H1 (cell line): ENCODE measurements at regions not wholly inside any gene's neighbourhood (a gene's known extent, or its start where the extent isn't known, plus 50 kb on each side); places are given as distances from the start of the nearest gene placed in this dataset.

Experiments used
- CTCF ChIA-PET: fragments of 300-600 bp; sonication (Branson Sonifier 250); formaldehyde crosslinking; loops from one replicate; lab custom pipeline; 2021; ENCODE audit not compliant: partially characterized antibody; lab: Charles Lee
- POLR2A ChIA-PET: fragments of 300-600 bp; sonication (Branson Sonifier 250); formaldehyde crosslinking; loops from one replicate; lab custom pipeline; 2021; ENCODE audit warnings: inconsistent platforms; ENCODE audit not compliant: partially characterized antibody; lab: Charles Lee
- DNase-seq, 2 experiments: peaks; one replicate each; pipeline versions ENCODE4 v3.0.0 to v3.0.0-alpha.2; 2010 to 2022; ENCODE audit warnings: low spot score in 2 of 2, low read depth in 1 of 2, mixed read lengths in 1 of 2
- FAIRE-seq: peaks from 2 replicates; lab custom pipeline; 2011; peaks lifted over from hg19 to GRCh38; lab: Jason Lieb, UNC
- H2AFZ ChIP-seq: 2 replicates; pipeline ENCODE4 v1.8.1; 2012; ENCODE audit warnings: low read length, inconsistent platforms
- H2AK5ac ChIP-seq: 2 replicates; pipeline ENCODE4 v1.6.1; 2013; ENCODE audit warnings: low read depth, low read length
- H2BK120ac ChIP-seq: replicated peaks from 2 replicates; pipeline ENCODE3; 2013; ENCODE audit warnings: low read depth, low read length, inconsistent platforms
- H2BK12ac ChIP-seq: 2 replicates; pipeline ENCODE4 v1.6.1; 2013; ENCODE audit warnings: low read depth, low read length
- H2BK15ac ChIP-seq: 2 replicates; pipeline ENCODE4 v1.6.1; 2013; ENCODE audit warnings: low read length
- H2BK20ac ChIP-seq: 2 replicates; pipeline ENCODE4 v1.6.1; 2013; ENCODE audit warnings: low read length
- H2BK5ac ChIP-seq: 2 replicates; pipeline ENCODE4 v1.6.1; 2013; ENCODE audit warnings: low read depth, low read length
- H3K14ac ChIP-seq: 2 replicates; pipeline ENCODE4 v1.6.1; 2013; ENCODE audit warnings: inconsistent platforms; ENCODE audit not compliant: insufficient read length
- H3K18ac ChIP-seq: 2 replicates; pipeline ENCODE4 v1.6.1; 2013; ENCODE audit warnings: low read length; ENCODE audit errors: extremely low read depth
- H3K23ac ChIP-seq: 2 replicates; pipeline ENCODE4 v1.6.1; 2013; ENCODE audit warnings: inconsistent platforms; ENCODE audit not compliant: insufficient read length
- H3K23me2 ChIP-seq: 2 replicates; pipeline ENCODE4 v1.6.1; 2013; ENCODE audit warnings: low read depth, low read length
- H3K27ac ChIP-seq: 2 replicates; pipeline ENCODE4 v1.6.1; 2011; ENCODE audit warnings: low read depth, low read length, inconsistent platforms
- H3K27me3 ChIP-seq, 4 experiments: replicated peaks in 1 of 4; 1 replicate in 1 of 4; 2 replicates in 3 of 4; pipeline versions ENCODE4 v1.6.1 to v1.8.1; 2011 to 2013; ENCODE audit warnings: low read length in 3 of 4, mild to moderate bottlenecking in 3 of 4, inconsistent platforms in 2 of 4, mixed read lengths in 2 of 4, moderate library complexity in 1 of 4; ENCODE audit not compliant: control insufficient read depth in 3 of 4, insufficient read depth in 3 of 4; ENCODE audit errors: extremely low read depth in 1 of 4
- H3K36me3 ChIP-seq, 4 experiments: 2 replicates each; pipeline versions ENCODE4 v1.6.1 to v1.8.1; 2011 to 2013; ENCODE audit warnings: mild to moderate bottlenecking in 4 of 4, low read length in 3 of 4, moderate library complexity in 2 of 4, control low read depth in 1 of 4, inconsistent platforms in 1 of 4; ENCODE audit not compliant: insufficient read depth in 4 of 4, control insufficient read depth in 2 of 4
- H3K4ac ChIP-seq: replicated peaks from 2 replicates; pipeline ENCODE3; 2013; ENCODE audit warnings: low read length, low read depth, mixed read lengths, inconsistent platforms; ENCODE audit not compliant: insufficient read length
- H3K4me1 ChIP-seq, 4 experiments: replicated peaks in 1 of 4; 1 replicate in 1 of 4; 2 replicates in 3 of 4; pipeline versions ENCODE4 v1.6.1 to v1.8.1; 2011 to 2013; ENCODE audit warnings: low read length in 3 of 4, inconsistent platforms in 2 of 4, mixed read lengths in 1 of 4; ENCODE audit not compliant: insufficient read depth in 4 of 4, control insufficient read depth in 3 of 4
- H3K4me2 ChIP-seq, 2 experiments: 2 replicates each; pipeline versions ENCODE4 v1.6.1 to v1.8.1; 2011 to 2013; ENCODE audit warnings: low read depth in 2 of 2, low read length in 2 of 2, control low read depth in 1 of 2, inconsistent platforms in 1 of 2, mild to moderate bottlenecking in 1 of 2; ENCODE audit not compliant: insufficient read depth in 1 of 2
- H3K4me3 ChIP-seq, 4 experiments: fragments of 200-600, 300-600 bp in 1 of 4; sonication (generic), shearing (Covaris generic), sonication (Bioruptor Twin) in 1 of 4; 2 replicates each; pipeline versions ENCODE4 v1.5.1 to v1.8.1; 2011 to 2016; ENCODE audit warnings: low read length in 4 of 4, low read depth in 3 of 4, control low read depth in 2 of 4, inconsistent platforms in 2 of 4, mild to moderate bottlenecking in 2 of 4, mixed read lengths in 1 of 4, moderate library complexity in 1 of 4; ENCODE audit not compliant: insufficient read depth in 2 of 4; ENCODE audit errors: extremely low read depth in 1 of 4
- H3K56ac ChIP-seq: replicated peaks from 2 replicates; pipeline ENCODE3; 2013; ENCODE audit warnings: low read depth, mild to moderate bottlenecking, mixed read lengths, low read length, inconsistent platforms; ENCODE audit not compliant: insufficient read length
- H3K79me1 ChIP-seq: 2 replicates; pipeline ENCODE4 v1.6.1; 2013; ENCODE audit warnings: low read depth, low read length, control low read depth
- H3K79me2 ChIP-seq, 2 experiments: 2 replicates each; pipeline versions ENCODE4 v1.6.1 to v1.8.1; 2012 to 2013; ENCODE audit warnings: low read length in 2 of 2, mild to moderate bottlenecking in 2 of 2, inconsistent platforms in 1 of 2; ENCODE audit not compliant: insufficient read depth in 2 of 2, control insufficient read depth in 1 of 2
- H3K9ac ChIP-seq, 4 experiments: replicated peaks in 1 of 4; 1 replicate in 1 of 4; 2 replicates in 3 of 4; pipeline versions ENCODE4 v1.6.1 to v1.8.1; 2011 to 2013; ENCODE audit warnings: low read depth in 3 of 4, low read length in 3 of 4, control low read depth in 2 of 4, mild to moderate bottlenecking in 2 of 4, moderate library complexity in 2 of 4, inconsistent platforms in 1 of 4; ENCODE audit errors: extremely low read depth in 1 of 4
- H3K9me3 ChIP-seq, 2 experiments: 2 replicates each; pipeline versions ENCODE4 v1.6.1 to v1.8.1; 2012 to 2013; ENCODE audit warnings: mild to moderate bottlenecking in 2 of 2, moderate library complexity in 2 of 2, control low read depth in 1 of 2, inconsistent platforms in 1 of 2, low read depth in 1 of 2, low read length in 1 of 2, mixed read lengths in 1 of 2; ENCODE audit not compliant: insufficient read depth in 2 of 2
- H4K20me1 ChIP-seq, 2 experiments: replicated peaks in 1 of 2; 2 replicates each; pipeline versions ENCODE3 to v1.8.1; 2011 to 2013; ENCODE audit warnings: inconsistent platforms in 2 of 2, low read length in 2 of 2, mild to moderate bottlenecking in 1 of 2; ENCODE audit not compliant: insufficient read depth in 2 of 2, control insufficient read depth in 1 of 2
- H4K5ac ChIP-seq: 2 replicates; pipeline ENCODE4 v1.6.1; 2013; ENCODE audit warnings: low read length, low read depth, mixed read lengths, inconsistent platforms; ENCODE audit not compliant: insufficient read length
- H4K8ac ChIP-seq: 2 replicates; pipeline ENCODE4 v1.8.0; 2013; ENCODE audit warnings: mild to moderate bottlenecking, moderate library complexity, low read length, inconsistent platforms; ENCODE audit not compliant: insufficient read depth; ENCODE audit errors: extremely low read depth
- H4K91ac ChIP-seq: replicated peaks from 2 replicates; pipeline ENCODE3; 2013; ENCODE audit warnings: low read length, mixed read lengths, inconsistent platforms; ENCODE audit not compliant: insufficient read length
- ATF3 ChIP-seq: IDR thresholded peaks from 2 replicates; pipeline ENCODE4 v1.6.1; 2011; ENCODE audit warnings: low read depth, mild to moderate bottlenecking, low read length; ENCODE audit not compliant: insufficient read depth
- BCL11A ChIP-seq, 2 experiments: IDR thresholded peaks; one replicate each; pipeline ENCODE4 v1.6.1; 2011; ENCODE audit warnings: low read depth in 2 of 2, low read length in 2 of 2, mild to moderate bottlenecking in 2 of 2
- BRCA1 ChIP-seq: IDR thresholded peaks from 2 replicates; pipeline ENCODE4 v1.6.1; 2012; ENCODE audit warnings: low read depth, low read length, improper control_type of control experiment
- CBX8 ChIP-seq: fragments of 300-800, 300-1000 bp; sonication (generic); IDR thresholded peaks from 2 replicates; pipeline ENCODE4 v1.7.1; 2016; ENCODE audit warnings: low read depth, low read length, borderline replicate concordance
- CHD2 ChIP-seq: IDR thresholded peaks from 2 replicates; pipeline ENCODE4 v1.6.1; 2012; ENCODE audit warnings: low read length, improper control_type of control experiment
- CREB1 ChIP-seq: IDR thresholded peaks from 2 replicates; pipeline ENCODE4 v1.6.1; 2012; ENCODE audit warnings: inconsistent platforms
- CTBP2 ChIP-seq: IDR thresholded peaks from 2 replicates; pipeline ENCODE4 v1.7.0; 2011; ENCODE audit warnings: borderline replicate concordance, mild to moderate bottlenecking, moderate library complexity, mixed read lengths, low read length; ENCODE audit not compliant: insufficient read depth, insufficient read length
- GABPA ChIP-seq: IDR thresholded peaks from 2 replicates; pipeline ENCODE4 v1.6.1; 2011; ENCODE audit warnings: mild to moderate bottlenecking, low read length, moderate library complexity, borderline replicate concordance; ENCODE audit not compliant: insufficient read depth
- KDM1A ChIP-seq: fragments of 200-600, 300-600 bp; sonication (generic); IDR thresholded peaks from 2 replicates; pipeline ENCODE4 v1.7.1; 2016; ENCODE audit warnings: mild to moderate bottlenecking, low read length, borderline replicate concordance
- RNF2 ChIP-seq: fragments of 200-900, 300-1000 bp; sonication (generic); IDR thresholded peaks from 2 replicates; pipeline ENCODE4 v1.7.1; 2016; ENCODE audit warnings: borderline replicate concordance, low read depth, mild to moderate bottlenecking, antibody characterized with exemption, low read length; ENCODE audit not compliant: poor library complexity, severe bottlenecking; ENCODE audit errors: missing control alignments
- SP2 ChIP-seq: IDR thresholded peaks from 2 replicates; pipeline ENCODE4 v1.6.1; 2012; ENCODE audit warnings: mild to moderate bottlenecking, low read length, inconsistent platforms
- SP4 ChIP-seq: IDR thresholded peaks from 2 replicates; pipeline ENCODE4 v1.6.1; 2012; ENCODE audit warnings: low read length, inconsistent platforms
- TEAD4 ChIP-seq: IDR thresholded peaks from 2 replicates; pipeline ENCODE4 v1.6.1; 2012; ENCODE audit warnings: low read depth, low read length, inconsistent platforms, mixed read lengths
- YY1 ChIP-seq: IDR thresholded peaks from 2 replicates; pipeline ENCODE4 v1.6.1; 2011; ENCODE audit warnings: low read depth, mild to moderate bottlenecking, low read length
- ZNF274 ChIP-seq: IDR thresholded peaks from 2 replicates; pipeline ENCODE4 v1.7.0; 2012; ENCODE audit warnings: low read length, borderline replicate concordance; ENCODE audit errors: extremely low read depth
- whole genome bisulfite sequencing, 2 experiments: shearing (Covaris generic) in 1 of 2; methylation state at CpG; one replicate each; pipeline versions ENCODE4 v1.1.6 to v1.1.7; 2013 to 2015; ENCODE audit warnings: low lambda C conversion rate in 2 of 2, mixed read lengths in 2 of 2, inconsistent platforms in 1 of 2, low coverage in 1 of 2, missing lambda C conversion rate in 1 of 2; ENCODE audit not compliant: insufficient replicate concordance in 2 of 2, insufficient coverage in 1 of 2, insufficient read length in 1 of 2; ENCODE audit errors: extremely low coverage in 1 of 2, missing lambda C conversion rate in 1 of 2; 5-methylcytosine and 5-hydroxymethylcytosine counted together

DNA sequence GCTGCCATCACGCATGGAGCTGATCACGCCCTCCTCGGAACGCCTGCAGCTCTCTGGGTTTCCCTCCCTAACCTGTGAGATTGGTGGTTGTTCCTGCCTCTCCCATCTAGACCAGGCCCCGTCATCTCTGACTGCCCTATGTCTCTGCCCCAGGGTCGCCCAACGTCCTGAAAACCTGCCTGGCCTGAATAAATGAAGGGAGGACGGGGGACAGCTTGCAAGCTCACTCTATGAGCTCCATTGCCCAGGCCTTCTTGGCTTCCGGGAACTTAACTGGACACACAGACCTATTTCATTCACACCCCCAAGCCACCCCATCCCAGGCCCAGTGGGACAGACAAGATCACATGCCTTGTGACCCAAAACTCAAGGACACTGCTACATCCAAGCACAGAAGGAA lies 274.2 kb downstream of the XXYLT1 start:
- Histone ChIP-seq H2BK20ac (no peak overlapping the region), H2AK5ac (no peak overlapping the region), H2BK15ac (no peak overlapping the region), H3K14ac (no peak overlapping the region), H3K23me2 (no peaks in the 10 kb centered on the region; the same call in 1 of the 2 replicates), H3K9me3 (no peaks in the 10 kb centered on the region), H3K79me2 (no peaks in the 10 kb centered on the region), H3K79me1 (no peaks in the 10 kb centered on the region), H3K4me3 (no peak overlapping the region), H3K56ac (no peak overlapping the region), H3K36me3 (no peaks in the 10 kb centered on the region), H2BK5ac (no peak overlapping the region), H3K27me3 (no peaks in the 10 kb centered on the region), H3K4ac (no peak overlapping the region), H3K4me1 (no peaks in the 10 kb centered on the region; a peak in 2 of 7 replicates), H4K5ac (no peak overlapping the region), H4K8ac (no peak overlapping the region), H2BK120ac (no peak overlapping the region), H4K20me1 (no peaks in the 10 kb centered on the region), H3K9ac (no peak overlapping the region), H2BK12ac (no peak overlapping the region), H3K27ac (no peak overlapping the region), H3K4me2 (no peak overlapping the region), H4K91ac (no peak overlapping the region), H2AFZ (no peak overlapping the region), H3K23ac (no peak overlapping the region), H3K18ac (no peak overlapping the region)
- DNase-seq (no peak), FAIRE-seq (no peak)
- 88% methylated on average over 9 of the region's 9 CpGs; no CpG with 5 or more reads in 1 of the 2 experiments for WGBS, 2 experiments
- ChIA-PET CTCF (interaction anchor here (0.7 to 2.6 kb wide), 9 partner anchors 8 to 313 kb away, joined by 3 to 8 read pairs (median 3); no protein-coding TSS in a partner anchor), POLR2A (interaction anchor here (1.1 kb wide), 1 partner anchor 8 kb away, joined by 3 read pairs; no protein-coding TSS in a partner anchor)
- TF ChIP-seq BRCA1 (no peak), KDM1A (no peak), CREB1 (no peak), YY1 (no peak), CTBP2 (no peak), RNF2 (no peak), ZNF274 (no peak), CBX8 (no peak), ATF3 (no peak), TEAD4 (no peak), BCL11A (IDR thresholded peaks at IDR 0.05; ENCODE audit: low read depth in 2 of 2, low read length in 2 of 2) (no peak), SP2 (no peak), SP4 (no peak), CHD2 (no peak), GABPA (no peak)
